Liver (tissue), 7 donors: ENCODE measurements at regions not wholly inside any gene's neighbourhood (a gene's known extent, or its start where the extent isn't known, plus 50 kb on each side); places are given as distances from the start of the nearest gene placed in this dataset.

ENCODE experiments used
- DNase-seq: peaks from one replicate; pipeline ENCODE4 v3.0.0-alpha.2; 2017; ENCODE audit warnings: low spot score
- H3K27ac ChIP-seq, 2 donors: one replicate each; pipeline ENCODE4 v1.7.0; 2013; ENCODE audit warnings: inconsistent platforms in 2 of 2, low read length in 2 of 2, control low read depth in 1 of 2, low read depth in 1 of 2, mild to moderate bottlenecking in 1 of 2
- H3K27me3 ChIP-seq, 4 donors: one replicate each; pipeline versions ENCODE4 v1.6.1 to v1.7.0; 2013; ENCODE audit warnings: low read length in 3 of 4, inconsistent platforms in 1 of 4, mild to moderate bottlenecking in 1 of 4, moderate library complexity in 1 of 4; ENCODE audit not compliant: control insufficient read depth in 4 of 4, insufficient read depth in 4 of 4
- H3K36me3 ChIP-seq, 4 donors: one replicate each; pipeline versions ENCODE4 v1.6.1 to v1.7.0; 2013; ENCODE audit warnings: low read length in 3 of 4, mild to moderate bottlenecking in 3 of 4, low read depth in 1 of 4, moderate library complexity in 1 of 4; ENCODE audit not compliant: control insufficient read depth in 4 of 4, insufficient read depth in 3 of 4
- H3K4me1 ChIP-seq, 4 donors: one replicate each; pipeline versions ENCODE4 v1.6.1 to v1.7.0; 2013; ENCODE audit warnings: low read length in 3 of 4, mild to moderate bottlenecking in 3 of 4, moderate library complexity in 1 of 4; ENCODE audit not compliant: control insufficient read depth in 4 of 4, insufficient read depth in 4 of 4
- H3K4me3 ChIP-seq, 3 donors: one replicate each; pipeline versions ENCODE4 v1.6.1 to v1.7.0; 2013; ENCODE audit warnings: low read length in 3 of 3, control low read depth in 1 of 3, low read depth in 1 of 3, mild to moderate bottlenecking in 1 of 3
- H3K9ac ChIP-seq, 2 donors: one replicate each; pipeline ENCODE4 v1.7.0; 2013; ENCODE audit warnings: low read length in 2 of 2, mild to moderate bottlenecking in 2 of 2, moderate library complexity in 2 of 2, control low read depth in 1 of 2, low read depth in 1 of 2
- H3K9me3 ChIP-seq, 4 donors: one replicate each; pipeline versions ENCODE4 v1.6.1 to v1.7.0; 2013; ENCODE audit warnings: low read length in 3 of 4; ENCODE audit not compliant: control insufficient read depth in 4 of 4
- EGR1 ChIP-seq, 2 donors: IDR thresholded peaks; 2 replicates each; pipeline ENCODE4 v1.6.1; 2016 to 2018; ENCODE audit warnings: antibody characterized with exemption in 2 of 2, low read depth in 2 of 2
- FOXA2 ChIP-seq: IDR thresholded peaks from 2 replicates; pipeline ENCODE4 v1.6.1; 2016; ENCODE audit warnings: antibody characterized with exemption
- GABPA ChIP-seq, 2 donors: IDR thresholded peaks in 1 of 2; conservative IDR thresholded peaks in 1 of 2; 2 replicates each; pipeline ENCODE4 v1.6.1; 2016; ENCODE audit warnings: antibody characterized with exemption in 2 of 2, mild to moderate bottlenecking in 1 of 2, moderate library complexity in 1 of 2
- HNF4A ChIP-seq, 2 donors: conservative IDR thresholded peaks; 2 replicates each; pipeline ENCODE4 v1.6.1; 2016; ENCODE audit warnings: antibody characterized with exemption in 2 of 2, mild to moderate bottlenecking in 2 of 2
- HNF4G ChIP-seq: IDR thresholded peaks from 2 replicates; pipeline ENCODE4 v1.6.1; 2016; ENCODE audit warnings: antibody characterized with exemption
- JUND ChIP-seq, 2 donors: IDR thresholded peaks; 2 replicates each; pipeline ENCODE4 v1.6.1; 2016; ENCODE audit warnings: antibody characterized with exemption in 2 of 2
- NR2F2 ChIP-seq: IDR thresholded peaks from 2 replicates; pipeline ENCODE4 v1.6.1; 2016; ENCODE audit warnings: antibody characterized with exemption
- RAD21 ChIP-seq, 2 donors: IDR thresholded peaks; 2 replicates each; pipeline ENCODE4 v1.6.1; 2016; ENCODE audit warnings: antibody characterized with exemption in 2 of 2, mild to moderate bottlenecking in 2 of 2
- RXRA ChIP-seq, 2 donors: IDR thresholded peaks; 2 replicates each; pipeline ENCODE4 v1.6.1; 2017 to 2018; ENCODE audit warnings: antibody characterized with exemption in 2 of 2, mild to moderate bottlenecking in 1 of 2
- SP1 ChIP-seq: IDR thresholded peaks from 2 replicates; pipeline ENCODE4 v1.6.1; 2018; ENCODE audit warnings: antibody characterized with exemption, mild to moderate bottlenecking
- TAF1 ChIP-seq: conservative IDR thresholded peaks from 2 replicates; pipeline ENCODE4 v1.6.1; 2016; ENCODE audit warnings: antibody characterized with exemption, mild to moderate bottlenecking
- YY1 ChIP-seq: IDR thresholded peaks from 2 replicates; pipeline ENCODE4 v1.6.1; 2016; ENCODE audit warnings: antibody characterized with exemption, mild to moderate bottlenecking
- TF ChIP-seq, protein P1 (sequence below): IDR thresholded peaks from 2 replicates; pipeline ENCODE4 v1.6.1; 2016; ENCODE audit warnings: antibody characterized with exemption
- TF ChIP-seq, protein P2 (sequence below): IDR thresholded peaks from 2 replicates; pipeline ENCODE4 v1.6.1; 2016; ENCODE audit warnings: antibody characterized with exemption
- TF ChIP-seq, protein P3 (sequence below): IDR thresholded peaks from 2 replicates; pipeline ENCODE4 v1.6.1; 2016; ENCODE audit warnings: antibody characterized with exemption
- TF ChIP-seq, protein P4 (sequence below): fragments of 150-350 bp; IDR thresholded peaks from 2 replicates; pipeline ENCODE4 v1.5.1; 2017; ENCODE audit warnings: improper control_type of control experiment, low read depth, low read length; ENCODE audit not compliant: missing input control
- TF ChIP-seq, protein P5 (sequence below): IDR thresholded peaks from 2 replicates; pipeline ENCODE4 v1.6.1; 2016; ENCODE audit warnings: antibody characterized with exemption, mild to moderate bottlenecking
- donor health status: healthy.
- donor health status: healthy.
- donor health status: healthy.
- donor health status: healthy.

DNA sequence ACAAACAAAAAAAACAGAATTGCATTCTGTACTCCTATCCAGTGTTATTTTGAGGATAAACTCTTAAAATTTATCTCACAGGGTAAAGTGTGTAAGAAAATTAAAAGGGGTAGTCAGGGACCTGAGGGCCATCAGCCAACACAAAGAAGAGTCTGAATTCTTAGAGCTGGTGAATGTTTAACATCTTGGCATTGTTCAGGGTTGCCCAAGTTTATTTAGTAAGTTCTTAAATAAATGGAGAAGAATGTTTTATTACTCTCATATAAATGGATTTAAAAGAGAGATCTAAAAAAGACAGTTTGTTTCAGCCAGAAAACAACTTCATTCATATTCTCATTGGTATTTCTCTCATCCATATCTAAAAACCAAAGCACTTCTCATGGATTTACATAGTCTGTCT is 171.7 kb downstream of the LACC1 start:
- H3K4me1 ChIP-seq = peaks cover 4 to 39% (median 18%) of the 10 kb centered on the region in 4 donors
- H3K9ac ChIP-seq = no peak overlapping the region
- DNase-seq = no peak
- TF ChIP-seq HNF4A (conservative IDR thresholded peaks at IDR 0.05) (no peak), GABPA (IDR thresholded peaks at IDR 0.05 in 1 of 2, conservative IDR thresholded peaks at IDR 0.05 in 1 of 2) (no peak), RAD21 (IDR thresholded peaks at IDR 0.05) (no peak), TAF1 (no peak), SP1 (no peak), FOXA2 (no peak), HNF4G (no peak), NR2F2 (no peak), YY1 (no peak), EGR1 (IDR thresholded peaks at IDR 0.05; ENCODE audit: low read depth in 2 of 2) (no peak), JUND (IDR thresholded peaks at IDR 0.05) (no peak), RXRA (IDR thresholded peaks at IDR 0.05) (no peak)
- TF ChIP-seq, protein P1, sequence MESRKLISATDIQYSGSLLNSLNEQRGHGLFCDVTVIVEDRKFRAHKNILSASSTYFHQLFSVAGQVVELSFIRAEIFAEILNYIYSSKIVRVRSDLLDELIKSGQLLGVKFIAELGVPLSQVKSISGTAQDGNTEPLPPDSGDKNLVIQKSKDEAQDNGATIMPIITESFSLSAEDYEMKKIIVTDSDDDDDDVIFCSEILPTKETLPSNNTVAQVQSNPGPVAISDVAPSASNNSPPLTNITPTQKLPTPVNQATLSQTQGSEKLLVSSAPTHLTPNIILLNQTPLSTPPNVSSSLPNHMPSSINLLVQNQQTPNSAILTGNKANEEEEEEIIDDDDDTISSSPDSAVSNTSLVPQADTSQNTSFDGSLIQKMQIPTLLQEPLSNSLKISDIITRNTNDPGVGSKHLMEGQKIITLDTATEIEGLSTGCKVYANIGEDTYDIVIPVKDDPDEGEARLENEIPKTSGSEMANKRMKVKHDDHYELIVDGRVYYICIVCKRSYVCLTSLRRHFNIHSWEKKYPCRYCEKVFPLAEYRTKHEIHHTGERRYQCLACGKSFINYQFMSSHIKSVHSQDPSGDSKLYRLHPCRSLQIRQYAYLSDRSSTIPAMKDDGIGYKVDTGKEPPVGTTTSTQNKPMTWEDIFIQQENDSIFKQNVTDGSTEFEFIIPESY = no peak
- TF ChIP-seq, protein P2, sequence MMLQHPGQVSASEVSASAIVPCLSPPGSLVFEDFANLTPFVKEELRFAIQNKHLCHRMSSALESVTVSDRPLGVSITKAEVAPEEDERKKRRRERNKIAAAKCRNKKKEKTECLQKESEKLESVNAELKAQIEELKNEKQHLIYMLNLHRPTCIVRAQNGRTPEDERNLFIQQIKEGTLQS = no peak
- TF ChIP-seq, protein P3, sequence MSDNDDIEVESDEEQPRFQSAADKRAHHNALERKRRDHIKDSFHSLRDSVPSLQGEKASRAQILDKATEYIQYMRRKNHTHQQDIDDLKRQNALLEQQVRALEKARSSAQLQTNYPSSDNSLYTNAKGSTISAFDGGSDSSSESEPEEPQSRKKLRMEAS = no peak
- TF ChIP-seq, protein P4, sequence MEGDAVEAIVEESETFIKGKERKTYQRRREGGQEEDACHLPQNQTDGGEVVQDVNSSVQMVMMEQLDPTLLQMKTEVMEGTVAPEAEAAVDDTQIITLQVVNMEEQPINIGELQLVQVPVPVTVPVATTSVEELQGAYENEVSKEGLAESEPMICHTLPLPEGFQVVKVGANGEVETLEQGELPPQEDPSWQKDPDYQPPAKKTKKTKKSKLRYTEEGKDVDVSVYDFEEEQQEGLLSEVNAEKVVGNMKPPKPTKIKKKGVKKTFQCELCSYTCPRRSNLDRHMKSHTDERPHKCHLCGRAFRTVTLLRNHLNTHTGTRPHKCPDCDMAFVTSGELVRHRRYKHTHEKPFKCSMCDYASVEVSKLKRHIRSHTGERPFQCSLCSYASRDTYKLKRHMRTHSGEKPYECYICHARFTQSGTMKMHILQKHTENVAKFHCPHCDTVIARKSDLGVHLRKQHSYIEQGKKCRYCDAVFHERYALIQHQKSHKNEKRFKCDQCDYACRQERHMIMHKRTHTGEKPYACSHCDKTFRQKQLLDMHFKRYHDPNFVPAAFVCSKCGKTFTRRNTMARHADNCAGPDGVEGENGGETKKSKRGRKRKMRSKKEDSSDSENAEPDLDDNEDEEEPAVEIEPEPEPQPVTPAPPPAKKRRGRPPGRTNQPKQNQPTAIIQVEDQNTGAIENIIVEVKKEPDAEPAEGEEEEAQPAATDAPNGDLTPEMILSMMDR = no peak
- TF ChIP-seq, protein P5, sequence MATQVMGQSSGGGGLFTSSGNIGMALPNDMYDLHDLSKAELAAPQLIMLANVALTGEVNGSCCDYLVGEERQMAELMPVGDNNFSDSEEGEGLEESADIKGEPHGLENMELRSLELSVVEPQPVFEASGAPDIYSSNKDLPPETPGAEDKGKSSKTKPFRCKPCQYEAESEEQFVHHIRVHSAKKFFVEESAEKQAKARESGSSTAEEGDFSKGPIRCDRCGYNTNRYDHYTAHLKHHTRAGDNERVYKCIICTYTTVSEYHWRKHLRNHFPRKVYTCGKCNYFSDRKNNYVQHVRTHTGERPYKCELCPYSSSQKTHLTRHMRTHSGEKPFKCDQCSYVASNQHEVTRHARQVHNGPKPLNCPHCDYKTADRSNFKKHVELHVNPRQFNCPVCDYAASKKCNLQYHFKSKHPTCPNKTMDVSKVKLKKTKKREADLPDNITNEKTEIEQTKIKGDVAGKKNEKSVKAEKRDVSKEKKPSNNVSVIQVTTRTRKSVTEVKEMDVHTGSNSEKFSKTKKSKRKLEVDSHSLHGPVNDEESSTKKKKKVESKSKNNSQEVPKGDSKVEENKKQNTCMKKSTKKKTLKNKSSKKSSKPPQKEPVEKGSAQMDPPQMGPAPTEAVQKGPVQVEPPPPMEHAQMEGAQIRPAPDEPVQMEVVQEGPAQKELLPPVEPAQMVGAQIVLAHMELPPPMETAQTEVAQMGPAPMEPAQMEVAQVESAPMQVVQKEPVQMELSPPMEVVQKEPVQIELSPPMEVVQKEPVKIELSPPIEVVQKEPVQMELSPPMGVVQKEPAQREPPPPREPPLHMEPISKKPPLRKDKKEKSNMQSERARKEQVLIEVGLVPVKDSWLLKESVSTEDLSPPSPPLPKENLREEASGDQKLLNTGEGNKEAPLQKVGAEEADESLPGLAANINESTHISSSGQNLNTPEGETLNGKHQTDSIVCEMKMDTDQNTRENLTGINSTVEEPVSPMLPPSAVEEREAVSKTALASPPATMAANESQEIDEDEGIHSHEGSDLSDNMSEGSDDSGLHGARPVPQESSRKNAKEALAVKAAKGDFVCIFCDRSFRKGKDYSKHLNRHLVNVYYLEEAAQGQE = no peak
- H3K36me3 ChIP-seq = no peaks in the 10 kb centered on the region
- H3K9me3 ChIP-seq = no peaks in the 10 kb centered on the region
- H3K27ac ChIP-seq = no peak overlapping the region
- H3K27me3 ChIP-seq = no peaks in the 10 kb centered on the region
- no peak overlapping the region for H3K4me3 ChIP-seq
